ENCODE measurements at regions not wholly inside any gene's neighbourhood (a gene's known extent, or its start where the extent isn't known, plus 50 kb on each side); places are given as distances from the start of the nearest gene placed in this dataset.
A peak's percentile ranks its signal among the peaks of the same experiment; 100 is the strongest.

GRCh38 chrY:7818924-7819323 is 907.4 kb upstream of the AMELY start:
- Histone ChIP-seq H4K91ac (ENCODE audit: low read length) (no peak overlapping the region), H3K36me3 (ENCODE audit: control insufficient read depth in 1 of 2, insufficient read depth in 2 of 2, low read depth in 1 of 2, low read length in 2 of 2) (no peaks in the 10 kb centered on the region), H2BK15ac (ENCODE audit: low read depth, poor library complexity, severe bottlenecking) (no peak overlapping the region), H3K14ac (ENCODE audit: low read length in 2 of 2) (no peak overlapping the region), H2AFZ (ENCODE audit: low read depth, low read length) (no peak overlapping the region), H3K4me2 (ENCODE audit: low read length, poor library complexity, severe bottlenecking) (no peak overlapping the region), H3K18ac (ENCODE audit: low read depth in 1 of 2, low read length in 2 of 2) (no peak overlapping the region), H3K9me3 (ENCODE audit: control insufficient read depth, low read length) (no peaks in the 10 kb centered on the region), H2AK5ac (ENCODE audit: low read length, severe bottlenecking) (no peak overlapping the region), H3K23ac (ENCODE audit: low read length in 2 of 2) (no peak overlapping the region), H3K4ac (ENCODE audit: low read depth in 1 of 2, low read length in 2 of 2) (no peak overlapping the region), H3K27me3 (ENCODE audit: control insufficient read depth in 1 of 2, insufficient read depth in 1 of 2, low read length in 2 of 2) (no peaks in the 10 kb centered on the region), H3K4me1 (ENCODE audit: control insufficient read depth, insufficient read depth, low read depth, low read length) (no peaks in the 10 kb centered on the region), H2BK120ac (ENCODE audit: low read depth, low read length) (no peak overlapping the region), H3K9ac (ENCODE audit: low read length) (no peak overlapping the region), H4K8ac (ENCODE audit: low read length) (no peak overlapping the region), H2BK5ac (ENCODE audit: low read depth, low read length, poor library complexity, severe bottlenecking) (no peak overlapping the region), H3K27ac (ENCODE audit: low read length, poor library complexity, severe bottlenecking) (no peak overlapping the region), H3K4me3 (ENCODE audit: insufficient read depth in 1 of 2, low read depth in 1 of 2, low read length in 2 of 2) (no peak overlapping the region), H2BK12ac (ENCODE audit: low read length in 2 of 2) (no peak overlapping the region), H3K79me1 (replicated peaks; ENCODE audit: low read length, poor library complexity, severe bottlenecking) (no peaks in the 10 kb centered on the region)
- DNase-seq = peak; percentile 33

GRCh38 chrY:7816567-7816966 is 905.0 kb upstream of the AMELY start:
- Histone ChIP-seq H3K4me1 (ENCODE audit: control insufficient read depth, insufficient read depth, low read depth, low read length) (no peaks in the 10 kb centered on the region), H3K36me3 (ENCODE audit: control insufficient read depth in 1 of 2, insufficient read depth in 2 of 2, low read depth in 1 of 2, low read length in 2 of 2) (no peaks in the 10 kb centered on the region), H3K4ac (ENCODE audit: low read depth in 1 of 2, low read length in 2 of 2) (no peak overlapping the region), H2BK5ac (ENCODE audit: low read depth, low read length, poor library complexity, severe bottlenecking) (no peak overlapping the region), H3K18ac (ENCODE audit: low read depth in 1 of 2, low read length in 2 of 2) (no peak overlapping the region), H2BK120ac (ENCODE audit: low read depth, low read length) (no peak overlapping the region), H2AFZ (ENCODE audit: low read depth, low read length) (no peak overlapping the region), H2AK5ac (ENCODE audit: low read length, severe bottlenecking) (no peak overlapping the region), H3K9ac (ENCODE audit: low read length) (no peak overlapping the region), H3K27me3 (ENCODE audit: control insufficient read depth in 1 of 2, insufficient read depth in 1 of 2, low read length in 2 of 2) (no peaks in the 10 kb centered on the region), H3K23ac (ENCODE audit: low read length in 2 of 2) (no peak overlapping the region), H4K8ac (ENCODE audit: low read length) (no peak overlapping the region), H3K14ac (ENCODE audit: low read length in 2 of 2) (no peak overlapping the region), H3K4me3 (ENCODE audit: insufficient read depth in 1 of 2, low read depth in 1 of 2, low read length in 2 of 2) (no peak overlapping the region), H3K79me1 (replicated peaks; ENCODE audit: low read length, poor library complexity, severe bottlenecking) (no peaks in the 10 kb centered on the region), H2BK15ac (ENCODE audit: low read depth, poor library complexity, severe bottlenecking) (no peak overlapping the region), H3K4me2 (ENCODE audit: low read length, poor library complexity, severe bottlenecking) (no peak overlapping the region), H3K9me3 (ENCODE audit: control insufficient read depth, low read length) (no peaks in the 10 kb centered on the region), H2BK12ac (ENCODE audit: low read length in 2 of 2) (no peak overlapping the region), H4K91ac (ENCODE audit: low read length) (no peak overlapping the region), H3K27ac (ENCODE audit: low read length, poor library complexity, severe bottlenecking) (no peak overlapping the region)
- WGBS = no CpG with 5 or more reads among the region's 1 CpG
- DNase-seq = no peak

GRCh38 chrY:7815921-7816320 is 904.4 kb upstream of the AMELY start:
- no peak overlapping the region for H3K18ac ChIP-seq (ENCODE audit: low read depth in 1 of 2, low read length in 2 of 2)

GRCh38 chrY:7815285-7815684 is 903.7 kb upstream of the AMELY start:
- no peaks in the 10 kb centered on the region for H3K27me3 ChIP-seq (ENCODE audit: control insufficient read depth in 1 of 2, insufficient read depth in 1 of 2, low read length in 2 of 2)
- H3K18ac ChIP-seq (ENCODE audit: low read depth in 1 of 2, low read length in 2 of 2) = no peak overlapping the region
- H2BK15ac ChIP-seq (ENCODE audit: low read depth, poor library complexity, severe bottlenecking) = no peak overlapping the region
- no peak overlapping the region for H4K8ac ChIP-seq (ENCODE audit: low read length)
- no peak overlapping the region for H3K27ac ChIP-seq (ENCODE audit: low read length, poor library complexity, severe bottlenecking)
- no CpG with 5 or more reads among the region's 1 CpG for WGBS
- H3K4ac ChIP-seq (ENCODE audit: low read depth in 1 of 2, low read length in 2 of 2) = no peak overlapping the region
- H4K91ac ChIP-seq (ENCODE audit: low read length) = no peak overlapping the region
- no peak overlapping the region for H2BK120ac ChIP-seq (ENCODE audit: low read depth, low read length)
- H3K4me2 ChIP-seq (ENCODE audit: low read length, poor library complexity, severe bottlenecking) = no peak overlapping the region
- no peaks in the 10 kb centered on the region for H3K79me1 ChIP-seq (replicated peaks; ENCODE audit: low read length, poor library complexity, severe bottlenecking)
- no peak overlapping the region for H2BK12ac ChIP-seq (ENCODE audit: low read length in 2 of 2)
- no peak overlapping the region for H3K9ac ChIP-seq (ENCODE audit: low read length)
- no peak overlapping the region for H2AK5ac ChIP-seq (ENCODE audit: low read length, severe bottlenecking)
- H3K23ac ChIP-seq (ENCODE audit: low read length in 2 of 2) = no peak overlapping the region
- no peak overlapping the region for H3K4me3 ChIP-seq (ENCODE audit: insufficient read depth in 1 of 2, low read depth in 1 of 2, low read length in 2 of 2)
- no peak overlapping the region for H2AFZ ChIP-seq (ENCODE audit: low read depth, low read length)
- no peaks in the 10 kb centered on the region for H3K4me1 ChIP-seq (ENCODE audit: control insufficient read depth, insufficient read depth, low read depth, low read length)
- no peaks in the 10 kb centered on the region for H3K36me3 ChIP-seq (ENCODE audit: control insufficient read depth in 1 of 2, insufficient read depth in 2 of 2, low read depth in 1 of 2, low read length in 2 of 2)
- DNase-seq = no peak
- H3K9me3 ChIP-seq (ENCODE audit: control insufficient read depth, low read length) = no peaks in the 10 kb centered on the region
- H2BK5ac ChIP-seq (ENCODE audit: low read depth, low read length, poor library complexity, severe bottlenecking) = no peak overlapping the region
- no peak overlapping the region for H3K14ac ChIP-seq (ENCODE audit: low read length in 2 of 2)

More at GRCh38 chrY:7815921-7816320, 904.4 kb upstream of the AMELY start:
- no peak for DNase-seq
- no peak overlapping the region for H2BK12ac ChIP-seq (ENCODE audit: low read length in 2 of 2)
- H2AK5ac ChIP-seq (ENCODE audit: low read length, severe bottlenecking) = no peak overlapping the region
- no peak overlapping the region for H3K4me2 ChIP-seq (ENCODE audit: low read length, poor library complexity, severe bottlenecking)
- no peak overlapping the region for H2AFZ ChIP-seq (ENCODE audit: low read depth, low read length)
- H3K23ac ChIP-seq (ENCODE audit: low read length in 2 of 2) = no peak overlapping the region
- H3K9ac ChIP-seq (ENCODE audit: low read length) = no peak overlapping the region
- H3K4me1 ChIP-seq (ENCODE audit: control insufficient read depth, insufficient read depth, low read depth, low read length) = no peaks in the 10 kb centered on the region
- no peak overlapping the region for H3K14ac ChIP-seq (ENCODE audit: low read length in 2 of 2)
- no peak overlapping the region for H2BK15ac ChIP-seq (ENCODE audit: low read depth, poor library complexity, severe bottlenecking)
- H4K8ac ChIP-seq (ENCODE audit: low read length) = no peak overlapping the region
- H3K36me3 ChIP-seq (ENCODE audit: control insufficient read depth in 1 of 2, insufficient read depth in 2 of 2, low read depth in 1 of 2, low read length in 2 of 2) = no peaks in the 10 kb centered on the region
- no peak overlapping the region for H3K4me3 ChIP-seq (ENCODE audit: insufficient read depth in 1 of 2, low read depth in 1 of 2, low read length in 2 of 2)
- no peak overlapping the region for H4K91ac ChIP-seq (ENCODE audit: low read length)
- H2BK120ac ChIP-seq (ENCODE audit: low read depth, low read length) = no peak overlapping the region
- H3K27me3 ChIP-seq (ENCODE audit: control insufficient read depth in 1 of 2, insufficient read depth in 1 of 2, low read length in 2 of 2) = no peaks in the 10 kb centered on the region
- no peaks in the 10 kb centered on the region for H3K9me3 ChIP-seq (ENCODE audit: control insufficient read depth, low read length)
- no peaks in the 10 kb centered on the region for H3K79me1 ChIP-seq (replicated peaks; ENCODE audit: low read length, poor library complexity, severe bottlenecking)
- H3K27ac ChIP-seq (ENCODE audit: low read length, poor library complexity, severe bottlenecking) = no peak overlapping the region
- H3K4ac ChIP-seq (ENCODE audit: low read depth in 1 of 2, low read length in 2 of 2) = no peak overlapping the region
- H2BK5ac ChIP-seq (ENCODE audit: low read depth, low read length, poor library complexity, severe bottlenecking) = no peak overlapping the region
